ENCODE measurements at regions not wholly inside any gene's neighbourhood (a gene's known extent, or its start where the extent isn't known, plus 50 kb on each side); places are given as distances from the start of the nearest gene placed in this dataset.

DNA sequence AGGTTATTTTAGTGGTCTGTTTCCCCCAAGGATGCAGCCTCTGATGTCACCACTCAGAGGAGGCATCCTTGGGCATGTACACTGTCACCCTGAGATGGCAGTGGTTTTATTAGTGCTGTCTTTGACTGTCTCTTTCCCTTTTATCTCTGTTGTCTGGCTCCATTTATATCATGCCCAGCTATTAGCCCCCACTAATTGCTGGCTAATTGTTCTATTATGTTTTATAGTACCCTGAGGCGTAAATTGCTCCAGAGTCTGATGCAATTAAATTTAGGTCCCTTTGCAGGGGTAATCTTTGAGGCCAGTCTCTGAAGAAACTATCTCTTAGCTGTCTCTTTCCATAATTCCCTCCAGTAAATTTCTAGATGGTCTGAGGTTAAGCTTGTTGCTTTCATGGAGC is 301.0 kb upstream of the KLHL29 start:
- 3% methylated on average over 1 of the region's 1 CpG for WGBS (ENCODE audit: low lambda C conversion rate)
- ChIA-PET CTCF (ENCODE audit: low intra/inter-chr PET ratio, low total read pairs) (no interaction called here), POLR2A (no interaction called here)
- Histone ChIP-seq H3K27me3 (ENCODE audit: control insufficient read depth in 1 of 2, insufficient read depth in 2 of 2, low read length in 2 of 2) (no peaks in the 10 kb centered on the region), H3K9me3 (ENCODE audit: low read length) (peaks cover 32% of the 10 kb centered on the region; the same call in 1 of the 2 replicates), H3K9ac (ENCODE audit: insufficient read depth, low read depth, low read length) (no peak overlapping the region), H4K20me1 (ENCODE audit: insufficient read depth, low read length) (no peaks in the 10 kb centered on the region), H3K36me3 (replicated peaks in 1 of 2; ENCODE audit: control insufficient read depth in 1 of 2, insufficient read depth in 2 of 2, low read length in 2 of 2) (no peaks in the 10 kb centered on the region), H3K4me1 (ENCODE audit: insufficient read depth, low read length) (no peaks in the 10 kb centered on the region), H2AFZ (ENCODE audit: low read length) (no peak overlapping the region), H3K4me3 (replicated peaks in 1 of 3; ENCODE audit: insufficient read depth in 1 of 3, low read depth in 2 of 3, low read length in 3 of 3) (no peak overlapping the region), H3K4me2 (ENCODE audit: low read depth, low read length) (no peak overlapping the region), H3K79me2 (ENCODE audit: insufficient read depth, low read length) (no peaks in the 10 kb centered on the region), H3K27ac (ENCODE audit: extremely low read length, insufficient read depth, low read length) (no peak overlapping the region)
- DNase-seq (ENCODE audit: low spot score): no peak
- ATAC-seq: no peak
- FAIRE-seq: no peak
- intact Hi-C loops (cut with micrococcal nuclease; ENCODE audit: unreplicated experiment): loop anchor here (1.0 to 5.0 kb wide), 2 partner anchors 17 to 1332 kb away; no protein-coding TSS in a partner anchor
- in situ Hi-C loops (cut with HindIII; ENCODE audit: extremely low pct_ligation_motif_present, low pct_unique_long_range_greater_than_20kb): no loop called here
- BruUV-seq (replicated peaks): no TSS peak
- TF ChIP-seq ZNF451 (CRISPR knock-in tag; IDR thresholded peaks at IDR 0.05) (no peak), MZF1 (CRISPR knock-in tag; IDR thresholded peaks at IDR 0.05; ENCODE audit: borderline replicate concordance) (no peak), ZNF75D (CRISPR knock-in tag; IDR thresholded peaks at IDR 0.05; ENCODE audit: borderline replicate concordance) (no peak), ZNF431 (CRISPR knock-in tag; IDR thresholded peaks at IDR 0.05; ENCODE audit: borderline replicate concordance, low read depth) (no peak), ZNF180 (CRISPR knock-in tag; IDR thresholded peaks at IDR 0.05; ENCODE audit: borderline replicate concordance, low read depth) (no peak), ZNF589 (CRISPR knock-in tag; conservative IDR thresholded peaks at IDR 0.05) (no peak), DNMT3B (CRISPR knock-in tag; conservative IDR thresholded peaks at IDR 0.05) (no peak), FOXA1 (IDR thresholded peaks at IDR 0.05) (no peak), FOXA1 (CRISPR knock-in tag; IDR thresholded peaks at IDR 0.05) (no peak), NFYB (CRISPR knock-in tag; IDR thresholded peaks at IDR 0.05) (no peak), CEBPG (CRISPR knock-in tag; IDR thresholded peaks at IDR 0.05) (no peak), FLYWCH1 (CRISPR knock-in tag; IDR thresholded peaks at IDR 0.05) (no peak), ZFP36 (IDR thresholded peaks at IDR 0.05; ENCODE audit: borderline replicate concordance, low read depth, low read length, partially characterized antibody) (no peak)
- TF ChIP-seq, protein P1, sequence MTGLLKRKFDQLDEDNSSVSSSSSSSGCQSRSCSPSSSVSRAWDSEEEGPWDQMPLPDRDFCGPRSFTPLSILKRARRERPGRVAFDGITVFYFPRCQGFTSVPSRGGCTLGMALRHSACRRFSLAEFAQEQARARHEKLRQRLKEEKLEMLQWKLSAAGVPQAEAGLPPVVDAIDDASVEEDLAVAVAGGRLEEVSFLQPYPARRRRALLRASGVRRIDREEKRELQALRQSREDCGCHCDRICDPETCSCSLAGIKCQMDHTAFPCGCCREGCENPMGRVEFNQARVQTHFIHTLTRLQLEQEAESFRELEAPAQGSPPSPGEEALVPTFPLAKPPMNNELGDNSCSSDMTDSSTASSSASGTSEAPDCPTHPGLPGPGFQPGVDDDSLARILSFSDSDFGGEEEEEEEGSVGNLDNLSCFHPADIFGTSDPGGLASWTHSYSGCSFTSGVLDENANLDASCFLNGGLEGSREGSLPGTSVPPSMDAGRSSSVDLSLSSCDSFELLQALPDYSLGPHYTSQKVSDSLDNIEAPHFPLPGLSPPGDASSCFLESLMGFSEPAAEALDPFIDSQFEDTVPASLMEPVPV (CRISPR knock-in tag; IDR thresholded peaks at IDR 0.05): no peak
- TF ChIP-seq, protein P2, sequence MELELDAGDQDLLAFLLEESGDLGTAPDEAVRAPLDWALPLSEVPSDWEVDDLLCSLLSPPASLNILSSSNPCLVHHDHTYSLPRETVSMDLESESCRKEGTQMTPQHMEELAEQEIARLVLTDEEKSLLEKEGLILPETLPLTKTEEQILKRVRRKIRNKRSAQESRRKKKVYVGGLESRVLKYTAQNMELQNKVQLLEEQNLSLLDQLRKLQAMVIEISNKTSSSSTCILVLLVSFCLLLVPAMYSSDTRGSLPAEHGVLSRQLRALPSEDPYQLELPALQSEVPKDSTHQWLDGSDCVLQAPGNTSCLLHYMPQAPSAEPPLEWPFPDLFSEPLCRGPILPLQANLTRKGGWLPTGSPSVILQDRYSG (CRISPR knock-in tag; IDR thresholded peaks at IDR 0.05): no peak
- TF ChIP-seq, protein P3, sequence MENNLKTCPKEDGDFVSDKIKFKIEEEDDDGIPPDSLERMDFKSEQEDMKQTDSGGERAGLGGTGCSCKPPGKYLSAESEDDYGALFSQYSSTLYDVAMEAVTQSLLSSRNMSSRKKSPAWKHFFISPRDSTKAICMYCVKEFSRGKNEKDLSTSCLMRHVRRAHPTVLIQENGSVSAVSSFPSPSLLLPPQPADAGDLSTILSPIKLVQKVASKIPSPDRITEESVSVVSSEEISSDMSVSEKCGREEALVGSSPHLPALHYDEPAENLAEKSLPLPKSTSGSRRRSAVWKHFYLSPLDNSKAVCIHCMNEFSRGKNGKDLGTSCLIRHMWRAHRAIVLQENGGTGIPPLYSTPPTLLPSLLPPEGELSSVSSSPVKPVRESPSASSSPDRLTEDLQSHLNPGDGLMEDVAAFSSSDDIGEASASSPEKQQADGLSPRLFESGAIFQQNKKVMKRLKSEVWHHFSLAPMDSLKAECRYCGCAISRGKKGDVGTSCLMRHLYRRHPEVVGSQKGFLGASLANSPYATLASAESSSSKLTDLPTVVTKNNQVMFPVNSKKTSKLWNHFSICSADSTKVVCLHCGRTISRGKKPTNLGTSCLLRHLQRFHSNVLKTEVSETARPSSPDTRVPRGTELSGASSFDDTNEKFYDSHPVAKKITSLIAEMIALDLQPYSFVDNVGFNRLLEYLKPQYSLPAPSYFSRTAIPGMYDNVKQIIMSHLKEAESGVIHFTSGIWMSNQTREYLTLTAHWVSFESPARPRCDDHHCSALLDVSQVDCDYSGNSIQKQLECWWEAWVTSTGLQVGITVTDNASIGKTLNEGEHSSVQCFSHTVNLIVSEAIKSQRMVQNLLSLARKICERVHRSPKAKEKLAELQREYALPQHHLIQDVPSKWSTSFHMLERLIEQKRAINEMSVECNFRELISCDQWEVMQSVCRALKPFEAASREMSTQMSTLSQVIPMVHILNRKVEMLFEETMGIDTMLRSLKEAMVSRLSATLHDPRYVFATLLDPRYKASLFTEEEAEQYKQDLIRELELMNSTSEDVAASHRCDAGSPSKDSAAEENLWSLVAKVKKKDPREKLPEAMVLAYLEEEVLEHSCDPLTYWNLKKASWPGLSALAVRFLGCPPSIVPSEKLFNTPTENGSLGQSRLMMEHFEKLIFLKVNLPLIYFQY (CRISPR knock-in tag; IDR thresholded peaks at IDR 0.05; ENCODE audit: borderline replicate concordance): no peak
- TF ChIP-seq, protein P4, sequence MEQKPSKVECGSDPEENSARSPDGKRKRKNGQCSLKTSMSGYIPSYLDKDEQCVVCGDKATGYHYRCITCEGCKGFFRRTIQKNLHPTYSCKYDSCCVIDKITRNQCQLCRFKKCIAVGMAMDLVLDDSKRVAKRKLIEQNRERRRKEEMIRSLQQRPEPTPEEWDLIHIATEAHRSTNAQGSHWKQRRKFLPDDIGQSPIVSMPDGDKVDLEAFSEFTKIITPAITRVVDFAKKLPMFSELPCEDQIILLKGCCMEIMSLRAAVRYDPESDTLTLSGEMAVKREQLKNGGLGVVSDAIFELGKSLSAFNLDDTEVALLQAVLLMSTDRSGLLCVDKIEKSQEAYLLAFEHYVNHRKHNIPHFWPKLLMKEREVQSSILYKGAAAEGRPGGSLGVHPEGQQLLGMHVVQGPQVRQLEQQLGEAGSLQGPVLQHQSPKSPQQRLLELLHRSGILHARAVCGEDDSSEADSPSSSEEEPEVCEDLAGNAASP (CRISPR knock-in tag; IDR thresholded peaks at IDR 0.05; ENCODE audit: borderline replicate concordance): no peak
- TF ChIP-seq, protein P5, sequence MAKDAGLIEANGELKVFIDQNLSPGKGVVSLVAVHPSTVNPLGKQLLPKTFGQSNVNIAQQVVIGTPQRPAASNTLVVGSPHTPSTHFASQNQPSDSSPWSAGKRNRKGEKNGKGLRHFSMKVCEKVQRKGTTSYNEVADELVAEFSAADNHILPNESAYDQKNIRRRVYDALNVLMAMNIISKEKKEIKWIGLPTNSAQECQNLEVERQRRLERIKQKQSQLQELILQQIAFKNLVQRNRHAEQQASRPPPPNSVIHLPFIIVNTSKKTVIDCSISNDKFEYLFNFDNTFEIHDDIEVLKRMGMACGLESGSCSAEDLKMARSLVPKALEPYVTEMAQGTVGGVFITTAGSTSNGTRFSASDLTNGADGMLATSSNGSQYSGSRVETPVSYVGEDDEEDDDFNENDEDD (CRISPR knock-in tag; IDR thresholded peaks at IDR 0.05; ENCODE audit: borderline replicate concordance): no peak

Measured in HepG2 (cell line).